ENCODE measurements at regions not wholly inside any gene's neighbourhood (a gene's known extent, or its start where the extent isn't known, plus 50 kb on each side); places are given as distances from the start of the nearest gene placed in this dataset.

- Histone ChIP-seq H3K4me1 (ENCODE audit: insufficient read depth, low read length) (no peaks in the 10 kb centered on the region), H3K36me3 (ENCODE audit: insufficient read depth, low read length) (no peaks in the 10 kb centered on the region), H2AFZ (ENCODE audit: low read length) (no peak overlapping the region), H3K79me2 (ENCODE audit: insufficient read depth, low read length) (no peaks in the 10 kb centered on the region), H4K20me1 (ENCODE audit: insufficient read depth, low read length) (no peaks in the 10 kb centered on the region), H3K4me2 (ENCODE audit: insufficient read depth, low read length) (no peak overlapping the region), H3K27me3 (ENCODE audit: insufficient read depth, low read length) (peaks cover 4% of the 10 kb centered on the region), H3K27ac (ENCODE audit: low read depth, low read length) (no peak overlapping the region), H3K4me3 (ENCODE audit: insufficient read depth, low read length) (no peak overlapping the region), H3K9me3 (ENCODE audit: low read depth, low read length) (no peaks in the 10 kb centered on the region)
- DNase-seq (ENCODE audit: insufficient read length, low spot score, missing footprints), result no peak
- no peak for TF ChIP-seq CTCF (IDR thresholded peaks at IDR 0.05; ENCODE audit: extremely low read depth, low read depth, low read length)
Measured at GRCh38 chr10:21261842-21262294, 263.6 kb downstream of the SKIDA1 start.

GRCh38 chr10:21260506-21261149, 264.9 kb downstream of the SKIDA1 start:
- Histone ChIP-seq H3K4me1 (ENCODE audit: insufficient read depth, low read length) (no peaks in the 10 kb centered on the region), H3K4me3 (ENCODE audit: insufficient read depth, low read length) (no peak overlapping the region), H2AFZ (ENCODE audit: low read length) (no peak overlapping the region), H3K4me2 (ENCODE audit: insufficient read depth, low read length) (no peak overlapping the region), H4K20me1 (ENCODE audit: insufficient read depth, low read length) (no peaks in the 10 kb centered on the region), H3K27ac (ENCODE audit: low read depth, low read length) (no peak overlapping the region), H3K36me3 (ENCODE audit: insufficient read depth, low read length) (no peaks in the 10 kb centered on the region), H3K27me3 (ENCODE audit: insufficient read depth, low read length) (peaks cover 4% of the 10 kb centered on the region), H3K9me3 (ENCODE audit: low read depth, low read length) (no peaks in the 10 kb centered on the region), H3K79me2 (ENCODE audit: insufficient read depth, low read length) (no peaks in the 10 kb centered on the region)
- no peak for TF ChIP-seq CTCF (IDR thresholded peaks at IDR 0.05; ENCODE audit: extremely low read depth, low read depth, low read length)
- no peak for DNase-seq (ENCODE audit: insufficient read length, low spot score, missing footprints)

GRCh38 chr10:21260066-21260465, 265.4 kb downstream of the SKIDA1 start:
- H3K4me2 ChIP-seq (ENCODE audit: insufficient read depth, low read length), result no peak overlapping the region
- no peak for TF ChIP-seq CTCF (IDR thresholded peaks at IDR 0.05; ENCODE audit: extremely low read depth, low read depth, low read length)
- no peaks in the 10 kb centered on the region for H3K36me3 ChIP-seq (ENCODE audit: insufficient read depth, low read length)
- no peaks in the 10 kb centered on the region for H3K4me1 ChIP-seq (ENCODE audit: insufficient read depth, low read length)
- H3K27ac ChIP-seq (ENCODE audit: low read depth, low read length), result no peak overlapping the region
- H3K9me3 ChIP-seq (ENCODE audit: low read depth, low read length), result no peaks in the 10 kb centered on the region
- H3K27me3 ChIP-seq (ENCODE audit: insufficient read depth, low read length), result peaks cover 4% of the 10 kb centered on the region
- no peak overlapping the region for H3K4me3 ChIP-seq (ENCODE audit: insufficient read depth, low read length)
- H3K79me2 ChIP-seq (ENCODE audit: insufficient read depth, low read length), result no peaks in the 10 kb centered on the region
- no peak overlapping the region for H2AFZ ChIP-seq (ENCODE audit: low read length)
- no peaks in the 10 kb centered on the region for H4K20me1 ChIP-seq (ENCODE audit: insufficient read depth, low read length)
- DNase-seq (ENCODE audit: insufficient read length, low spot score, missing footprints), result no peak

GRCh38 chr10:21257919-21258318, 267.6 kb downstream of the SKIDA1 start:
- H3K4me1 ChIP-seq (ENCODE audit: insufficient read depth, low read length), result no peaks in the 10 kb centered on the region
- H4K20me1 ChIP-seq (ENCODE audit: insufficient read depth, low read length), result no peaks in the 10 kb centered on the region
- no peak overlapping the region for H3K4me2 ChIP-seq (ENCODE audit: insufficient read depth, low read length)
- DNase-seq (ENCODE audit: insufficient read length, low spot score, missing footprints), result no peak
- H3K4me3 ChIP-seq (ENCODE audit: insufficient read depth, low read length), result no peak overlapping the region
- no peak overlapping the region for H2AFZ ChIP-seq (ENCODE audit: low read length)
- peaks cover 4% of the 10 kb centered on the region for H3K27me3 ChIP-seq (ENCODE audit: insufficient read depth, low read length)
- no peaks in the 10 kb centered on the region for H3K9me3 ChIP-seq (ENCODE audit: low read depth, low read length)
- H3K36me3 ChIP-seq (ENCODE audit: insufficient read depth, low read length), result no peaks in the 10 kb centered on the region
- TF ChIP-seq CTCF (IDR thresholded peaks at IDR 0.05; ENCODE audit: extremely low read depth, low read depth, low read length), result no peak
- H3K27ac ChIP-seq (ENCODE audit: low read depth, low read length), result no peak overlapping the region
- no peaks in the 10 kb centered on the region for H3K79me2 ChIP-seq (ENCODE audit: insufficient read depth, low read length)
